MCF 10A (cell line): ENCODE measurements at regions not wholly inside any gene's neighbourhood (a gene's known extent, or its start where the extent isn't known, plus 50 kb on each side); places are given as distances from the start of the nearest gene placed in this dataset.
"Not testable (repeated sequence)": the region's sequence is repeated elsewhere in the genome, so short reads cannot be mapped to it uniquely, and the experiment has no call there.

ENCODE experiments used
- BruUV-seq: library from RNA; stranded (reverse); fragments of 400-500 nt; replicated peaks from 2 replicates; lab custom pipeline; 2021; lab: Mats Ljungman, UMichigan
- CTCF ChIA-PET: fragments of 300-600 bp; sonication (Branson Sonifier 250); formaldehyde crosslinking; extraction: SDS; loops from one replicate; lab custom pipeline; 2021; ENCODE audit warnings: antibody characterized with exemption, inconsistent platforms; lab: Yijun Ruan, JAX
- POLR2A ChIA-PET: fragments of 300-600, 350-650 bp; sonication (Branson Sonifier 250); formaldehyde crosslinking; extraction: SDS; loops from one replicate; lab custom pipeline; 2020; ENCODE audit warnings: antibody characterized with exemption, inconsistent platforms; lab: Yijun Ruan, JAX
- DNase-seq: peaks from one replicate; pipeline ENCODE4 v3.0.0-alpha.2; 2018; ENCODE audit not compliant: unreplicated experiment
- H3K27ac Mint-ChIP-seq: one replicate; pipeline ENCODE4 v1.8.0; 2022; ENCODE audit warnings: mild to moderate bottlenecking, low read depth, mixed read lengths; ENCODE audit not compliant: unreplicated experiment
- H3K27me3 Mint-ChIP-seq: one replicate; pipeline ENCODE4 v1.8.0; 2022; ENCODE audit warnings: mixed read lengths; ENCODE audit not compliant: insufficient read depth, unreplicated experiment
- H3K36me3 Mint-ChIP-seq: one replicate; pipeline ENCODE4 v1.8.0; 2022; ENCODE audit warnings: mild to moderate bottlenecking, moderate library complexity, mixed read lengths; ENCODE audit not compliant: insufficient read depth, unreplicated experiment
- H3K4me1 Mint-ChIP-seq: one replicate; pipeline ENCODE4 v1.8.0; 2022; ENCODE audit warnings: mixed read lengths; ENCODE audit not compliant: insufficient read depth, unreplicated experiment
- H3K4me3 Mint-ChIP-seq: one replicate; pipeline ENCODE4 v1.8.0; 2022; ENCODE audit warnings: mild to moderate bottlenecking, moderate library complexity, mixed read lengths; ENCODE audit not compliant: unreplicated experiment
- H3K9me3 Mint-ChIP-seq: one replicate; pipeline ENCODE4 v1.8.0; 2022; ENCODE audit warnings: mixed read lengths; ENCODE audit not compliant: unreplicated experiment
- intact Hi-C: fragments of 100-400 bp; cut with micrococcal nuclease; formaldehyde crosslinking; loops from 2 replicates; pipeline ENCODE4 v1.14.1; 2022
- TF ChIP-seq, protein P1 (sequence below): fragments of 200-600 bp; IDR thresholded peaks from one replicate; pipeline ENCODE4 v1.8.0; 2022; ENCODE audit warnings: antibody characterized with exemption, mild to moderate bottlenecking; ENCODE audit not compliant: unreplicated experiment

DNA sequence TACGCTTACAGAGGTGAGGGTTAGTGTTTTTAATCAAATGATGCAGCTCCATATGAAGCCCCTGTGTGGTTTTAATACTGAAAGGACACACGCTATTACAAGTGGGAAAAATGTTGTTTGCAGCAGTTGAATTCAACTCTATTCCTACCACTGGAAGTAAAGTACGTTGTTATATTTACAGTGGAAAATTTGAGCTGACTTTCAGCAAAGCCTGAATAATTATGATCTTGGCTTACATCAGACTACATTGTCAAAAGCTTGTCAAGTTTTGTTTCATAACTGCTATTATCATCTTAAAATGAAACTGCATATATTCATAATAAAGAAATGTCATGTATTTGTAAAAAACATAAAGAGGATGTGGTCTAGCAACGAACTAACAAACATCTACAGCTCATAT is 818.5 kb downstream of the SEMA5A start:
- no TSS peak for BruUV-seq
- intact Hi-C loops = no loop called here
- POLR2A ChIA-PET = no interaction called here

DNA sequence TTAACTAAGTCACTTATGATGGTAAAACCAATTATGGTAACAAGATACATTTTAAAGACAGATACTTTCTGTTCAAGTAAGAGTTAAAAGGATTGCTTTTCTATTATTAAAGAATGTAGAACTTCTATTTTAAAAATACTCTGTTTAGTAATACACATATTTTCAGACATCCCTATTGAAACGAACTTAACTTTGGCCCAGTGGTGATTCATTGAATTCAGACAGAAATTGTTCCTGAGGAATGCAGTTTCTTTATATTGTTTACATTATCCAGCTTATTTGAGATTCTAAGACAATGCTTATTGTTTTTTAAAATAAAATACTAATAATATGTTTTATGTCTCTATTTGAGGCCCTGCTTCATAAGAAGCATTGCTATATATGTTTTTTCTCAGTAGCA is 816.4 kb downstream of the SEMA5A start:
- Mint-ChIP-seq H3K36me3 (no peaks in the 10 kb centered on the region), H3K9me3 (peaks cover 7% of the 10 kb centered on the region), H3K27me3 (no peaks in the 10 kb centered on the region), H3K27ac (no peak overlapping the region), H3K4me3 (no peak overlapping the region), H3K4me1 (no peaks in the 10 kb centered on the region)
- intact Hi-C loops = no loop called here
- CTCF ChIA-PET = no interaction called here
- no peak for DNase-seq
- BruUV-seq = no TSS peak
- TF ChIP-seq, protein P1, sequence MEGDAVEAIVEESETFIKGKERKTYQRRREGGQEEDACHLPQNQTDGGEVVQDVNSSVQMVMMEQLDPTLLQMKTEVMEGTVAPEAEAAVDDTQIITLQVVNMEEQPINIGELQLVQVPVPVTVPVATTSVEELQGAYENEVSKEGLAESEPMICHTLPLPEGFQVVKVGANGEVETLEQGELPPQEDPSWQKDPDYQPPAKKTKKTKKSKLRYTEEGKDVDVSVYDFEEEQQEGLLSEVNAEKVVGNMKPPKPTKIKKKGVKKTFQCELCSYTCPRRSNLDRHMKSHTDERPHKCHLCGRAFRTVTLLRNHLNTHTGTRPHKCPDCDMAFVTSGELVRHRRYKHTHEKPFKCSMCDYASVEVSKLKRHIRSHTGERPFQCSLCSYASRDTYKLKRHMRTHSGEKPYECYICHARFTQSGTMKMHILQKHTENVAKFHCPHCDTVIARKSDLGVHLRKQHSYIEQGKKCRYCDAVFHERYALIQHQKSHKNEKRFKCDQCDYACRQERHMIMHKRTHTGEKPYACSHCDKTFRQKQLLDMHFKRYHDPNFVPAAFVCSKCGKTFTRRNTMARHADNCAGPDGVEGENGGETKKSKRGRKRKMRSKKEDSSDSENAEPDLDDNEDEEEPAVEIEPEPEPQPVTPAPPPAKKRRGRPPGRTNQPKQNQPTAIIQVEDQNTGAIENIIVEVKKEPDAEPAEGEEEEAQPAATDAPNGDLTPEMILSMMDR = no peak
- POLR2A ChIA-PET = interaction anchor here (0.6 kb wide), 2 partner anchors 50 to 128 kb away, joined by 3 read pairs; no protein-coding TSS in a partner anchor

More for the DNA sequence above, 818.5 kb downstream of the SEMA5A start:
- TF ChIP-seq, protein P1 = no peak
- DNase-seq = no peak
- no peaks in the 10 kb centered on the region for H3K4me1 Mint-ChIP-seq
- no peaks in the 10 kb centered on the region for H3K27me3 Mint-ChIP-seq
- no peak overlapping the region for H3K4me3 Mint-ChIP-seq
- H3K36me3 Mint-ChIP-seq = no peaks in the 10 kb centered on the region
- H3K27ac Mint-ChIP-seq = no peak overlapping the region
- CTCF ChIA-PET = interaction anchor here (0.8 kb wide), 1 partner anchor 799 kb away, joined by 3 read pairs; no protein-coding TSS in a partner anchor
- H3K9me3 Mint-ChIP-seq = peaks cover 7% of the 10 kb centered on the region

DNA sequence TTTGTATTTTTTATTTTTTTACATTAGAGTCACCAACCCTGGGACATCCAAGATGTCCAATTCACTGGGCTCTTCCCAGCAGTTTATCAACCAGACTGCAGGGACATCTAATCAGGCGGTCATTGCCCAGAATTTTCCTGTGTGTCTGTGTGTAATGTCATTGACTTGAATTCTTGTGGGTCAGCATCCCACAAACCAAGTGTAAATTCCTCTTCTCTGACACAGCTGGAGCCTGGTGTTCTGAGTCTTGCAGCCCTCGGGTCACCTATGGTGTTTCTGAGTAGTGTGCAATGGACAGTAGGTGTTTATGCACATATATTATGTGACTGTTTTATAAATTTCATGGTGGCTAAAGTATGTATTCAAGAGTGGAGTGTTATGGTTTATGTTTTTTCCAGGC is 815.7 kb downstream of the SEMA5A start:
- Mint-ChIP-seq H3K27ac (no peak overlapping the region), H3K4me1 (no peaks in the 10 kb centered on the region), H3K9me3 (peaks cover 7% of the 10 kb centered on the region), H3K27me3 (no peaks in the 10 kb centered on the region), H3K4me3 (no peak overlapping the region), H3K36me3 (no peaks in the 10 kb centered on the region)
- BruUV-seq = no TSS peak
- intact Hi-C loops = no loop called here
- POLR2A ChIA-PET = interaction anchor here (0.6 kb wide), 1 partner anchor 128 kb away, joined by 3 read pairs; no protein-coding TSS in a partner anchor
- no peak for DNase-seq
- CTCF ChIA-PET = interaction anchor here (0.7 kb wide), 1 partner anchor 450 kb away, joined by 3 read pairs; no protein-coding TSS in a partner anchor
- TF ChIP-seq, protein P1 = no peak

DNA sequence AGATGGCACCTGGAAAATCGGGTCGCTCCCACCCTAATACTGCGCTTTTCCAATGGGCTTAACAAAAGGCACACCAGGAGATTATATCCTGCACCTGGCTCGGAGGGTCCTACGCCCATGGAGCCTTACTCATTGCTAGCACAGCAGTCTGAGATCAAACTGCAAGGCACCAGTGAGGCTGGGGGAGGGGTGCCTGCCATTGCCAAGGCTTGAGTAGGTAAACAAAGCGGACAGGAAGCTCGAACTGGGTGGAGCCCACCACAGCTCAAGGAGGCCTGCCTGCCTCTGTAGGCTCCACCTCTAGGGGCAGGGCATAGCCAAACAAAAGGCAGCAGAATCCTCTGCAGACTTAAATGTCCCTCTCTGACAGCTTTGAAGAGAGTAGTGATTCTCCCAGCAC is 814.8 kb downstream of the SEMA5A start:
- H3K4me1 Mint-ChIP-seq, POLR2A ChIA-PET, intact Hi-C loops, H3K27ac Mint-ChIP-seq, CTCF ChIA-PET, H3K4me3 Mint-ChIP-seq, H3K27me3 Mint-ChIP-seq, DNase-seq, BruUV-seq, H3K9me3 Mint-ChIP-seq, H3K36me3 Mint-ChIP-seq: not testable (repeated sequence)
